AG04449 (cell line): ENCODE measurements at regions not wholly inside any gene's neighbourhood (a gene's known extent, or its start where the extent isn't known, plus 50 kb on each side); places are given as distances from the start of the nearest gene placed in this dataset.

Experiments
- CTCF ChIA-PET: fragments of 350-600 bp; formaldehyde crosslinking; extraction: SDS; loops from one replicate; lab custom pipeline; 2021; ENCODE audit warnings: antibody characterized with exemption; lab: Yijun Ruan, JAX
- POLR2A ChIA-PET: fragments of 400-600, 350-600 bp; formaldehyde crosslinking; extraction: SDS; loops from one replicate; lab custom pipeline; 2020; ENCODE audit warnings: antibody characterized with exemption, inconsistent platforms; lab: Yijun Ruan, JAX
- DNase-seq: peaks from one replicate; pipeline ENCODE4 v3.0.0-alpha.2; 2010; ENCODE audit warnings: low read depth, low spot score
- H3K4me3 ChIP-seq: 2 replicates; pipeline ENCODE4 v1.5.1; 2011; ENCODE audit warnings: low read depth, mild to moderate bottlenecking, control low read depth, low read length
- CTCF ChIP-seq: IDR thresholded peaks from one replicate; pipeline ENCODE4 v1.5.1; 2011; ENCODE audit warnings: mild to moderate bottlenecking, moderate library complexity, low read length, control low read depth, inconsistent platforms; ENCODE audit not compliant: insufficient read depth; ENCODE audit errors: missing control alignments

- POLR2A ChIA-PET: no interaction called here
- TF ChIP-seq CTCF: no peak
- CTCF ChIA-PET: no interaction called here
- no peak for DNase-seq
- no peak overlapping the region for H3K4me3 ChIP-seq
Observed at GRCh38 chr6:150729188-150729748, 129.6 kb downstream of the PLEKHG1 start.

- TF ChIP-seq CTCF: no peak
- no peak for DNase-seq
- POLR2A ChIA-PET: no interaction called here
- H3K4me3 ChIP-seq: no peak overlapping the region
- CTCF ChIA-PET: no interaction called here
Observed at GRCh38 chr6:150730801-150731457, 131.2 kb downstream of the PLEKHG1 start.

GRCh38 chr6:150732765-150733539 is 132.6 kb upstream of the MTHFD1L start:
- no peak for TF ChIP-seq CTCF
- H3K4me3 ChIP-seq: no peak overlapping the region
- CTCF ChIA-PET: no interaction called here
- DNase-seq: no peak
- POLR2A ChIA-PET: no interaction called here

GRCh38 chr6:150733726-150734125 is 131.8 kb upstream of the MTHFD1L start:
- DNase-seq: no peak
- no peak for TF ChIP-seq CTCF
- H3K4me3 ChIP-seq: no peak overlapping the region
- ChIA-PET CTCF (no interaction called here), POLR2A (no interaction called here)

GRCh38 chr6:150734235-150734634 is 131.3 kb upstream of the MTHFD1L start:
- POLR2A ChIA-PET: no interaction called here
- H3K4me3 ChIP-seq: no peak overlapping the region
- no peak for TF ChIP-seq CTCF
- no peak for DNase-seq
- CTCF ChIA-PET: interaction anchor here (1.2 kb wide), 1 partner anchor 317 kb away, joined by 3 read pairs; no protein-coding TSS in a partner anchor

GRCh38 chr6:150735341-150735851 is 130.1 kb upstream of the MTHFD1L start:
- H3K4me3 ChIP-seq: no peak overlapping the region
- TF ChIP-seq CTCF: no peak
- POLR2A ChIA-PET: no interaction called here
- DNase-seq: no peak
- CTCF ChIA-PET: interaction anchor here (1.2 kb wide), 1 partner anchor 319 kb away, joined by 3 read pairs; no protein-coding TSS in a partner anchor
